HCT116 (cell line): ENCODE measurements at regions not wholly inside any gene's neighbourhood (a gene's known extent, or its start where the extent isn't known, plus 50 kb on each side); places are given as distances from the start of the nearest gene placed in this dataset.

Experiments
- ATAC-seq: fragments of 200-7000 bp; cut with Tn5 transposase; 2 replicates; pipeline ENCODE4 v1.9.1; 2020; ENCODE audit warnings: mild to moderate bottlenecking, moderate library complexity
- BruUV-seq: library from RNA; stranded (reverse); fragments of 400-500 nt; replicated peaks from 2 replicates; lab custom pipeline; 2021; lab: Mats Ljungman, UMichigan
- CTCF ChIA-PET: fragments of 300-600 bp; sonication (Branson Sonifier 250); formaldehyde crosslinking; loops from one replicate; lab custom pipeline; 2021; ENCODE audit warnings: antibody characterized with exemption; lab: Charles Lee
- POLR2A ChIA-PET: fragments of 300-600, 350-600 bp; sonication (Branson Sonifier 250); formaldehyde crosslinking; loops from one replicate; lab custom pipeline; 2021; ENCODE audit warnings: antibody characterized with exemption; lab: Charles Lee
- RAD21 ChIA-PET, 2 experiments: fragments of 300-600 bp; sonication (Branson Sonifier 250); formaldehyde crosslinking; loops; one replicate each; lab custom pipeline; 2023; ENCODE audit warnings: low total read pairs in 2 of 2; ENCODE audit not compliant: uncharacterized antibody in 2 of 2, unreplicated experiment in 2 of 2, low non-redundant PET in 1 of 2; lab: Charles Lee
- DNase-seq: peaks from one replicate; pipeline ENCODE4 v3.0.0-alpha.2; 2010; ENCODE audit warnings: low read depth, low spot score
- H2AFZ ChIP-seq: fragments of 200-600 bp; shearing (Covaris generic), sonication (generic); 2 replicates; pipeline ENCODE4 v1.6.1; 2017; ENCODE audit warnings: low read depth, mixed run types, mixed read lengths, antibody characterized with exemption, low read length; ENCODE audit not compliant: poor library complexity, severe bottlenecking
- H3K27ac ChIP-seq: 2 replicates; pipeline ENCODE4 v1.5.1; 2012; ENCODE audit warnings: low read depth, low read length
- H3K27me3 ChIP-seq: fragments of 200-600 bp; sonication (generic); 2 replicates; pipeline ENCODE4 v1.6.1; 2016; ENCODE audit warnings: mixed run types, low read length, mixed read lengths; ENCODE audit not compliant: insufficient read depth
- H3K36me3 ChIP-seq, 2 experiments: fragments of 200-500 bp in 1 of 2; fragments of 200-600 bp in 1 of 2; sonication (Bioruptor generic) in 1 of 2; sonication (generic) in 1 of 2; 2 replicates each; pipeline versions ENCODE4 v1.5.1 to v1.6.1; 2014 to 2016; ENCODE audit warnings: low read length in 2 of 2, inconsistent platforms in 1 of 2, mixed read lengths in 1 of 2, mixed run types in 1 of 2; ENCODE audit not compliant: insufficient read depth in 2 of 2, control insufficient read depth in 1 of 2
- H3K4me1 ChIP-seq, 2 experiments: fragments of 200-600 bp in 1 of 2; sonication (generic) in 1 of 2; 2 replicates each; pipeline versions ENCODE4 v1.5.1 to v1.6.1; 2012 to 2017; ENCODE audit warnings: low read length in 2 of 2, inconsistent platforms in 1 of 2, mild to moderate bottlenecking in 1 of 2, mixed read lengths in 1 of 2, mixed run types in 1 of 2, moderate library complexity in 1 of 2; ENCODE audit not compliant: insufficient read depth in 2 of 2, control insufficient read depth in 1 of 2
- H3K4me2 ChIP-seq: fragments of 200-600 bp; sonication (generic); 2 replicates; pipeline ENCODE4 v1.6.1; 2017; ENCODE audit warnings: mixed run types, low read length, mixed read lengths
- H3K4me3 ChIP-seq, 2 experiments: fragments of 200-600 bp in 1 of 2; sonication (generic) in 1 of 2; replicated peaks in 1 of 2; 2 replicates each; pipeline ENCODE4 v1.5.1; 2011 to 2016; ENCODE audit warnings: low read length in 2 of 2, control low read depth in 1 of 2, low read depth in 1 of 2, mild to moderate bottlenecking in 1 of 2, mixed read lengths in 1 of 2, mixed run types in 1 of 2
- H3K79me2 ChIP-seq: fragments of 200-600 bp; sonication (generic); 2 replicates; pipeline ENCODE4 v1.6.1; 2017; ENCODE audit warnings: mild to moderate bottlenecking, mixed run types, low read length, moderate library complexity, mixed read lengths; ENCODE audit not compliant: insufficient read depth
- H3K9ac ChIP-seq: fragments of 200-600 bp; sonication (generic); 2 replicates; pipeline ENCODE4 v1.6.1; 2016; ENCODE audit warnings: low read length, mixed read lengths
- H3K9me2 ChIP-seq: fragments of 200-600 bp; sonication (generic), shearing (Covaris generic); 2 replicates; pipeline ENCODE4 v1.6.1; 2017; ENCODE audit warnings: mixed run types, mild to moderate bottlenecking, moderate library complexity; ENCODE audit not compliant: insufficient read depth
- H3K9me3 ChIP-seq, 2 experiments: fragments of 200-500 bp in 1 of 2; fragments of 200-600 bp in 1 of 2; sonication (Bioruptor generic) in 1 of 2; sonication (generic) in 1 of 2; 2 replicates each; pipeline ENCODE4 v1.6.1; 2014 to 2017; ENCODE audit warnings: low read length in 2 of 2, mixed read lengths in 2 of 2, inconsistent platforms in 1 of 2, low read depth in 1 of 2, mild to moderate bottlenecking in 1 of 2, mixed run types in 1 of 2, moderate library complexity in 1 of 2; ENCODE audit not compliant: control insufficient read depth in 1 of 2, insufficient read depth in 1 of 2
- H4K20me1 ChIP-seq: fragments of 200-600 bp; sonication (generic), shearing (Covaris generic); 2 replicates; pipeline ENCODE4 v1.6.1; 2017; ENCODE audit warnings: mixed run types, mild to moderate bottlenecking, moderate library complexity; ENCODE audit not compliant: insufficient read depth
- CEBPB ChIP-seq: IDR thresholded peaks from 2 replicates; pipeline ENCODE4 v1.6.1; 2012; ENCODE audit warnings: low read depth
- ELF1 ChIP-seq: IDR thresholded peaks from 2 replicates; pipeline ENCODE4 v1.6.1; 2012; ENCODE audit warnings: low read depth, borderline replicate concordance
- EZH2 ChIP-seq: fragments of 200-600 bp; sonication (generic); IDR thresholded peaks from 2 replicates; pipeline ENCODE4 v1.6.1; 2017; ENCODE audit warnings: antibody characterized with exemption, mixed run types
- EZH2phosphoT487 ChIP-seq: fragments of 200-600 bp; IDR thresholded peaks from 2 replicates; pipeline ENCODE4 v1.6.1; 2018; ENCODE audit warnings: antibody characterized with exemption, borderline replicate concordance
- FOSL1 ChIP-seq: IDR thresholded peaks from 2 replicates; pipeline ENCODE4 v1.6.1; 2012; ENCODE audit warnings: low read depth
- JUND ChIP-seq: IDR thresholded peaks from 2 replicates; pipeline ENCODE4 v1.6.1; 2012
- MAX ChIP-seq: IDR thresholded peaks from 2 replicates; pipeline ENCODE4 v1.6.1; 2012
- POLR2A ChIP-seq: IDR thresholded peaks from 2 replicates; pipeline ENCODE4 v1.7.0; 2011; ENCODE audit warnings: borderline replicate concordance; ENCODE audit not compliant: insufficient read depth, insufficient read length; ENCODE audit errors: extremely low read depth
- POLR2AphosphoS5 ChIP-seq: IDR thresholded peaks from 2 replicates; pipeline ENCODE4 v1.6.1; 2011; ENCODE audit warnings: mild to moderate bottlenecking, low read depth, low read length, moderate library complexity
- RAD21 ChIP-seq: IDR thresholded peaks from 2 replicates; pipeline ENCODE4 v1.6.1; 2012; ENCODE audit warnings: low read depth, mild to moderate bottlenecking
- REST ChIP-seq: IDR thresholded peaks from 2 replicates; pipeline ENCODE4 v1.6.1; 2012; ENCODE audit warnings: low read depth
- SIN3A ChIP-seq: IDR thresholded peaks from 2 replicates; pipeline ENCODE4 v1.6.1; 2012; ENCODE audit warnings: low read depth
- TCF7L2 ChIP-seq: IDR thresholded peaks from 2 replicates; pipeline ENCODE4 v1.7.0; 2011; ENCODE audit warnings: borderline replicate concordance, inconsistent platforms; ENCODE audit not compliant: insufficient read depth, insufficient read length; ENCODE audit errors: extremely low read depth
- YY1 ChIP-seq: IDR thresholded peaks from 2 replicates; pipeline ENCODE4 v1.6.1; 2011; ENCODE audit warnings: low read length, low read depth, moderate library complexity, mild to moderate bottlenecking; ENCODE audit not compliant: insufficient replicate concordance; ENCODE audit errors: extremely low read depth
- ZBTB33 ChIP-seq: IDR thresholded peaks from 2 replicates; pipeline ENCODE4 v1.6.1; 2011; ENCODE audit warnings: mild to moderate bottlenecking, low read length, moderate library complexity; ENCODE audit not compliant: insufficient replicate concordance; ENCODE audit errors: extremely low read depth
- ZNF274 ChIP-seq: fragments of 200-500 bp; sonication (Bioruptor generic); IDR thresholded peaks from 2 replicates; pipeline ENCODE4 v1.6.1; 2014; ENCODE audit warnings: mild to moderate bottlenecking, low read depth, low read length, inconsistent platforms
- intact Hi-C: fragments of 100-400 bp; cut with micrococcal nuclease; formaldehyde crosslinking; loops from 2 replicates; pipeline ENCODE4 v1.10.0; 2022
- TF ChIP-seq, protein P1 (sequence below), 3 experiments: fragments of 200-600 bp in 1 of 3; sonication (generic) in 1 of 3; IDR thresholded peaks in 2 of 3; conservative IDR thresholded peaks in 1 of 3; 2 replicates each; pipeline ENCODE4 v1.5.1; 2012 to 2017; ENCODE audit warnings: low read depth in 2 of 3, low read length in 2 of 3, antibody characterized with exemption in 1 of 3, borderline replicate concordance in 1 of 3, control low read depth in 1 of 3, mild to moderate bottlenecking in 1 of 3, mixed read lengths in 1 of 3, mixed run types in 1 of 3, moderate library complexity in 1 of 3; ENCODE audit not compliant: insufficient read depth in 1 of 3

DNA sequence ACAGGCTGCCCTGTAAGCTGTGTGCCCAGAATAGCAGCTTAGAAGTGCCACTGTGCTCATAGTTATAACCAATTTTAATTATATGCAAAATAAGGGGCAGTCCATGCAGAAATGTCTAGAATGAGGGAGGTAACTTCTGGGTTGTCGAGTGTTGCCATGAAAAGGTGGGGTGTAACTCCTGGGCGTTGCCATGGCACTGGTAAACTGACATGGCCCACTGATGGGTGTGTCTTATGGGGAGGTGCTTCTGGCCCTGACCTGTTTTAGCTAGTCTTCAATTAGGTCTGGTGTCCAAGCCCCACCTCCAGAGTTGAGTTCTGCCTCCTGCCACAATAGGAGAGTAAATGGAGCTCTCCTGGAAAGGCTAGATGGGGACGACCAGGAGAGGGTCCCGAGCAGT, 120.6 kb downstream of the SALL1 start:
- no peaks in the 10 kb centered on the region for H4K20me1 ChIP-seq
- POLR2A ChIA-PET: no interaction called here
- peaks cover 14% of the 10 kb centered on the region for H3K27me3 ChIP-seq
- H3K4me2 ChIP-seq: no peak overlapping the region
- no TSS peak for BruUV-seq
- no peak overlapping the region for H3K27ac ChIP-seq
- H3K36me3 ChIP-seq: no peaks in the 10 kb centered on the region
- H3K9me2 ChIP-seq: no peaks in the 10 kb centered on the region
- CTCF ChIA-PET: no interaction called here
- ATAC-seq (no peak), DNase-seq (no peak)
- RAD21 ChIA-PET: no interaction called here
- H3K9ac ChIP-seq: no peak overlapping the region
- no peak overlapping the region for H2AFZ ChIP-seq
- H3K9me3 ChIP-seq: no peaks in the 10 kb centered on the region
- TF ChIP-seq REST (no peak), MAX (no peak), FOSL1 (no peak), CEBPB (no peak), EZH2 (no peak), SIN3A (no peak), JUND (no peak), ZBTB33 (no peak), RAD21 (no peak), ZNF274 (no peak), POLR2A (no peak), EZH2phosphoT487 (no peak), ELF1 (no peak), TCF7L2 (no peak), POLR2AphosphoS5 (no peak), YY1 (no peak)
- TF ChIP-seq, protein P1, sequence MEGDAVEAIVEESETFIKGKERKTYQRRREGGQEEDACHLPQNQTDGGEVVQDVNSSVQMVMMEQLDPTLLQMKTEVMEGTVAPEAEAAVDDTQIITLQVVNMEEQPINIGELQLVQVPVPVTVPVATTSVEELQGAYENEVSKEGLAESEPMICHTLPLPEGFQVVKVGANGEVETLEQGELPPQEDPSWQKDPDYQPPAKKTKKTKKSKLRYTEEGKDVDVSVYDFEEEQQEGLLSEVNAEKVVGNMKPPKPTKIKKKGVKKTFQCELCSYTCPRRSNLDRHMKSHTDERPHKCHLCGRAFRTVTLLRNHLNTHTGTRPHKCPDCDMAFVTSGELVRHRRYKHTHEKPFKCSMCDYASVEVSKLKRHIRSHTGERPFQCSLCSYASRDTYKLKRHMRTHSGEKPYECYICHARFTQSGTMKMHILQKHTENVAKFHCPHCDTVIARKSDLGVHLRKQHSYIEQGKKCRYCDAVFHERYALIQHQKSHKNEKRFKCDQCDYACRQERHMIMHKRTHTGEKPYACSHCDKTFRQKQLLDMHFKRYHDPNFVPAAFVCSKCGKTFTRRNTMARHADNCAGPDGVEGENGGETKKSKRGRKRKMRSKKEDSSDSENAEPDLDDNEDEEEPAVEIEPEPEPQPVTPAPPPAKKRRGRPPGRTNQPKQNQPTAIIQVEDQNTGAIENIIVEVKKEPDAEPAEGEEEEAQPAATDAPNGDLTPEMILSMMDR (IDR thresholded peaks at IDR 0.05 in 2 of 3, conservative IDR thresholded peaks at IDR 0.05 in 1 of 3; ENCODE audit: borderline replicate concordance in 1 of 3, insufficient read depth in 1 of 3, low read depth in 2 of 3, low read length in 2 of 3): no peak
- intact Hi-C loops: no loop called here
- H3K4me1 ChIP-seq: no peaks in the 10 kb centered on the region
- H3K79me2 ChIP-seq: no peaks in the 10 kb centered on the region
- H3K4me3 ChIP-seq: no peak overlapping the region
